Testis (tissue), 2 donors: ENCODE measurements at regions not wholly inside any gene's neighbourhood (a gene's known extent, or its start where the extent isn't known, plus 50 kb on each side); places are given as distances from the start of the nearest gene placed in this dataset.

Experiments used
- CTCF ChIP-seq, 3 experiments: fragments of 450-650 bp in 2 of 3; fragments of 200-600 bp in 1 of 3; sonication (generic) in 1 of 3; IDR thresholded peaks; one replicate each; pipeline ENCODE4 v1.5.1; 2016 to 2019; ENCODE audit warnings: antibody characterized with exemption in 3 of 3, mild to moderate bottlenecking in 2 of 3, moderate library complexity in 1 of 3
- POLR2A ChIP-seq: fragments of 450-650 bp; IDR thresholded peaks from one replicate; pipeline ENCODE4 v1.6.1; 2017; ENCODE audit warnings: antibody characterized with exemption, mild to moderate bottlenecking, moderate library complexity

GRCh38 chr2:142621287-142621686 is 256.2 kb upstream of the KYNU start:
- TF ChIP-seq CTCF (IDR thresholded peaks at IDR 0.05) (no peak), POLR2A (no peak)
